OCI-LY3 (cell line): ENCODE measurements at regions not wholly inside any gene's neighbourhood (a gene's known extent, or its start where the extent isn't known, plus 50 kb on each side); places are given as distances from the start of the nearest gene placed in this dataset.

ENCODE experiments used
- H2AFZ ChIP-seq: fragments of 200-600, 300-600 bp; shearing (Covaris generic); 2 replicates; pipeline ENCODE4 v1.6.0; 2014; ENCODE audit warnings: antibody characterized with exemption, low read depth, low read length
- H3K27ac ChIP-seq: fragments of 200-600, 300-600 bp; sonication (generic); 2 replicates; pipeline ENCODE4 v1.5.1; 2014; ENCODE audit warnings: mild to moderate bottlenecking, low read length, moderate library complexity, mixed read lengths
- H3K27me3 ChIP-seq: fragments of 200-600, 300-600 bp; sonication (generic); 2 replicates; pipeline ENCODE4 v1.6.1; 2014; ENCODE audit warnings: low read depth, low read length, mixed read lengths
- H3K36me3 ChIP-seq: fragments of 200-600, 300-600 bp; sonication (generic); replicated peaks from 2 replicates; pipeline ENCODE3; 2014; ENCODE audit warnings: low read depth, low read length, mixed read lengths
- H3K4me1 ChIP-seq: fragments of 300-600, 200-600 bp; sonication (generic); 2 replicates; pipeline ENCODE4 v1.6.1; 2014; ENCODE audit warnings: low read length, mixed read lengths
- H3K4me2 ChIP-seq: fragments of 200-600, 300-600 bp; sonication (generic); 2 replicates; pipeline ENCODE4 v1.6.1; 2014; ENCODE audit warnings: low read length, mixed read lengths
- H3K4me3 ChIP-seq: fragments of 300-600, 200-600 bp; sonication (generic); 2 replicates; pipeline ENCODE4 v1.5.1; 2014; ENCODE audit warnings: antibody characterized with exemption, mild to moderate bottlenecking, low read length, moderate library complexity
- H3K79me2 ChIP-seq: fragments of 300-600, 200-600 bp; shearing (Covaris generic); 2 replicates; pipeline ENCODE4 v1.6.1; 2014; ENCODE audit warnings: mild to moderate bottlenecking, low read length, mixed read lengths
- H3K9ac ChIP-seq: fragments of 300-600, 200-600 bp; shearing (Covaris generic); 2 replicates; pipeline ENCODE4 v1.6.0; 2014; ENCODE audit warnings: mild to moderate bottlenecking, low read length, moderate library complexity
- H3K9me3 ChIP-seq: fragments of 200-600, 300-600 bp; shearing (Covaris generic); 2 replicates; pipeline ENCODE4 v1.6.1; 2014; ENCODE audit warnings: low read length, mixed read lengths; ENCODE audit not compliant: insufficient read depth
- H4K20me1 ChIP-seq: fragments of 200-600, 300-600 bp; sonication (generic); 2 replicates; pipeline ENCODE4 v1.6.1; 2016; ENCODE audit warnings: low read length, mixed read lengths; ENCODE audit not compliant: insufficient read depth
- EZH2phosphoT487 ChIP-seq: fragments of 200-600 bp; shearing (Covaris generic); IDR thresholded peaks from 2 replicates; pipeline ENCODE4 v1.6.1; 2018; ENCODE audit warnings: antibody characterized with exemption, mixed run types, low read depth
- TF ChIP-seq, protein P1 (sequence below): fragments of 200-600, 300-600 bp; sonication (generic); IDR thresholded peaks from 2 replicates; pipeline ENCODE4 v1.5.1; 2014; ENCODE audit warnings: antibody characterized with exemption, low read length, low read depth

- Histone ChIP-seq H3K9me3 (no peaks in the 10 kb centered on the region), H2AFZ (no peak overlapping the region), H3K27ac (no peak overlapping the region), H3K4me1 (no peaks in the 10 kb centered on the region), H3K27me3 (no peaks in the 10 kb centered on the region), H3K9ac (no peak overlapping the region), H4K20me1 (no peaks in the 10 kb centered on the region), H3K4me3 (no peak overlapping the region), H3K36me3 (no peaks in the 10 kb centered on the region), H3K79me2 (no peaks in the 10 kb centered on the region), H3K4me2 (no peak overlapping the region)
- TF ChIP-seq, protein P1, sequence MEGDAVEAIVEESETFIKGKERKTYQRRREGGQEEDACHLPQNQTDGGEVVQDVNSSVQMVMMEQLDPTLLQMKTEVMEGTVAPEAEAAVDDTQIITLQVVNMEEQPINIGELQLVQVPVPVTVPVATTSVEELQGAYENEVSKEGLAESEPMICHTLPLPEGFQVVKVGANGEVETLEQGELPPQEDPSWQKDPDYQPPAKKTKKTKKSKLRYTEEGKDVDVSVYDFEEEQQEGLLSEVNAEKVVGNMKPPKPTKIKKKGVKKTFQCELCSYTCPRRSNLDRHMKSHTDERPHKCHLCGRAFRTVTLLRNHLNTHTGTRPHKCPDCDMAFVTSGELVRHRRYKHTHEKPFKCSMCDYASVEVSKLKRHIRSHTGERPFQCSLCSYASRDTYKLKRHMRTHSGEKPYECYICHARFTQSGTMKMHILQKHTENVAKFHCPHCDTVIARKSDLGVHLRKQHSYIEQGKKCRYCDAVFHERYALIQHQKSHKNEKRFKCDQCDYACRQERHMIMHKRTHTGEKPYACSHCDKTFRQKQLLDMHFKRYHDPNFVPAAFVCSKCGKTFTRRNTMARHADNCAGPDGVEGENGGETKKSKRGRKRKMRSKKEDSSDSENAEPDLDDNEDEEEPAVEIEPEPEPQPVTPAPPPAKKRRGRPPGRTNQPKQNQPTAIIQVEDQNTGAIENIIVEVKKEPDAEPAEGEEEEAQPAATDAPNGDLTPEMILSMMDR, result no peak
- TF ChIP-seq EZH2phosphoT487, result no peak
Measured at GRCh38 chr4:151842430-151843079, 81.7 kb upstream of the GATB start.

DNA sequence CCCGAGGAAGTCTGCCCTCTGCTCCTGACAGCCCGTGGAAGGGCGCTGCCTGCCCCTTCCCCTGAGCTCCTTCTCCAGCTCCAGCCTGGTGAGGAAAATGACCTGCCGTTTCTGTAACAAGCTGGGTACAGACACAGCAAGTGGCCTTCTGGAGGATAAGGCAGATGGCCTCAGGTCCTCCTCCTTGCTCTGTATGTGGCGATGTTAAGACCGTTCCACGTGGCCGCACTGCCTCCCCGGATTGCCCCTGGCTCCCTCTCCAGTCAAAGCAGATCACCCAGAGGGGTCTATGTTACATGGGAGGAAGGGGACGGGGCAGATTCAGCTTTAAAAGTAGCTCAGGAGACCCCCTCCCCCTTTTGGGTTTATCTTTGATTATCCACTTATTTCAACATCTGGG is 80.3 kb upstream of the GATB start:
- H3K4me3 ChIP-seq, result no peak overlapping the region
- H3K4me2 ChIP-seq, result no peak overlapping the region
- H3K36me3 ChIP-seq, result no peaks in the 10 kb centered on the region
- no peaks in the 10 kb centered on the region for H3K9me3 ChIP-seq
- TF ChIP-seq EZH2phosphoT487, result no peak
- no peaks in the 10 kb centered on the region for H3K79me2 ChIP-seq
- H3K9ac ChIP-seq, result no peak overlapping the region
- peaks cover 9% of the 10 kb centered on the region for H3K4me1 ChIP-seq
- no peak overlapping the region for H3K27ac ChIP-seq
- H4K20me1 ChIP-seq, result no peaks in the 10 kb centered on the region
- H3K27me3 ChIP-seq, result no peaks in the 10 kb centered on the region
- no peak overlapping the region for H2AFZ ChIP-seq

DNA sequence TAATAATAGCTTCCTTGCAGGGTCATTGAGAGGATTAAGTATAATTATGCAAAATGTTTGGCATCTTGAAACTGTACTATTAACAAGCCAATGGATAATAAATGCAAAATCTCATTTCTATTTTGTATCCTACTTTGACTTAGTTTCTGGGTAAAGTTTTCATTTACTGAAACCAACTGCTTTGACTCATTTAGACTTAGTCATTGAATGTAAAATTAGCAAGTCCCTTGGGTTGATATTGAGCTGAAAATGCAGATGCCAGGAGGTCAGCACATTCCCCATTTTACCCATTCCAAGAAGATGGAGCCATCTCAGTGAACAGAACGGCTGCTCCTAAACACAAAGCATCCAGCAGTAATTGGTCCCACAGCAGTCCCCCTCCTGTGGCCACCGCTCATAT is 74.7 kb upstream of the GATB start:
- TF ChIP-seq, protein P1, result no peak
- TF ChIP-seq EZH2phosphoT487, result no peak
- peak overlapping the region; percentile 71 for H3K27ac ChIP-seq
- peak overlapping the region; percentile 12; the same call in 1 of the 2 replicates for H2AFZ ChIP-seq
- no peaks in the 10 kb centered on the region for H3K9me3 ChIP-seq
- peak overlapping the region; percentile 21; the same call in 1 of the 2 replicates for H3K9ac ChIP-seq
- no peaks in the 10 kb centered on the region for H3K79me2 ChIP-seq
- peaks cover 63% of the 10 kb centered on the region for H3K4me1 ChIP-seq
- H3K36me3 ChIP-seq, result no peaks in the 10 kb centered on the region
- no peaks in the 10 kb centered on the region for H3K27me3 ChIP-seq
- peak overlapping the region; percentile 69 for H3K4me2 ChIP-seq
- no peaks in the 10 kb centered on the region for H4K20me1 ChIP-seq
- H3K4me3 ChIP-seq, result peak overlapping the region; percentile 28

DNA sequence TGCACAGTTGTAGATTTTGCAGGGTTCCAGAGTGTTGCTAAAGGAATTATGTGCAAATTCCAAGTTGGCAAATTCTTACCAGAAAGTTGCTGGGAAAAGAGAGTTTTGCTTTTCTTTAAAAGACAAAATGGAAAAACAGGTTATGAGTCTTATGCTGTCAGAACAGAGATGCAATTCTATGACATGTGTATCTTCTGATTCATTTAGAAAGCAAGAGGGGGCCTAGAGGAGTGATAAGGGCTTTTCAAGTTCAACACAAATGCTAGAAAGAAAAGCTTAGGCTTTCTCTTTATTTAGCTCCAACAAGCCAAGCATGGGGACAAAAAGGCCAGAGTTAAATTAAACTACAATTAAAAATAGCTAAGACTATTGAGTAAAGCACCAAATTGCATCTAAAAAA is 72.4 kb upstream of the GATB start:
- H3K79me2 ChIP-seq, result no peaks in the 10 kb centered on the region

More for the DNA sequence above, 72.4 kb upstream of the GATB start:
- Histone ChIP-seq H3K4me3 (peak overlapping the region; percentile 4; the same call in 1 of the 2 replicates), H3K27ac (peak overlapping the region; percentile 47), H3K36me3 (no peaks in the 10 kb centered on the region), H3K27me3 (no peaks in the 10 kb centered on the region), H3K9ac (peak overlapping the region; percentile 9), H3K4me1 (peaks cover 71% of the 10 kb centered on the region), H3K9me3 (no peaks in the 10 kb centered on the region), H3K4me2 (peak overlapping the region; percentile 59), H2AFZ (no peak overlapping the region), H4K20me1 (no peaks in the 10 kb centered on the region)
- TF ChIP-seq EZH2phosphoT487, result no peak
- TF ChIP-seq, protein P1, result no peak
